ENCODE measurements at regions not wholly inside any gene's neighbourhood (a gene's known extent, or its start where the extent isn't known, plus 50 kb on each side); places are given as distances from the start of the nearest gene placed in this dataset.
"Not testable (repeated sequence)": the region's sequence is repeated elsewhere in the genome, so short reads cannot be mapped to it uniquely, and the experiment has no call there.

GRCh38 chr9:2401746-2402145 is 219.8 kb upstream of the VLDLR start:
- TF ChIP-seq EZH2 (IDR thresholded peaks at IDR 0.05; ENCODE audit: low read depth, unreplicated experiment); CTCF (conservative IDR thresholded peaks at IDR 0.05; ENCODE audit: low read depth in 2 of 2); REST (IDR thresholded peaks at IDR 0.05; ENCODE audit: unreplicated experiment); POLR2AphosphoS5 (IDR thresholded peaks at IDR 0.05; ENCODE audit: low read depth); CREB1 (CRISPR knock-in tag; IDR thresholded peaks at IDR 0.05; ENCODE audit: low read depth); JUNB (IDR thresholded peaks at IDR 0.05; ENCODE audit: unreplicated experiment); STAT1 (IDR thresholded peaks at IDR 0.05; ENCODE audit: unreplicated experiment); ZNF114 (CRISPR knock-in tag; IDR thresholded peaks at IDR 0.05); EZH2phosphoT487 (IDR thresholded peaks at IDR 0.05; ENCODE audit: unreplicated experiment); NANOG (IDR thresholded peaks at IDR 0.05; ENCODE audit: borderline replicate concordance); ZNF462 (CRISPR knock-in tag; IDR thresholded peaks at IDR 0.05); ETS1 (IDR thresholded peaks at IDR 0.05): not testable (repeated sequence)
